Cardiac fibroblast (primary cell): ENCODE measurements at regions not wholly inside any gene's neighbourhood (a gene's known extent, or its start where the extent isn't known, plus 50 kb on each side); places are given as distances from the start of the nearest gene placed in this dataset.

Experiments
- DNase-seq, 2 donors: peaks; one replicate each; pipeline versions ENCODE4 v3.0.0 to v3.0.0-alpha.2; 2010; ENCODE audit warnings: low read depth in 2 of 2
- H3K4me3 ChIP-seq, 2 donors: replicated peaks in 1 of 2; 1 replicate in 1 of 2; 2 replicates in 1 of 2; pipeline ENCODE4 v1.5.1; 2011; ENCODE audit warnings: low read depth in 2 of 2, low read length in 2 of 2, mild to moderate bottlenecking in 2 of 2, moderate library complexity in 1 of 2
- CTCF ChIP-seq: IDR thresholded peaks from one replicate; pipeline ENCODE4 v1.5.1; 2011; ENCODE audit warnings: low read depth, mild to moderate bottlenecking, low read length, inconsistent platforms

- DNase-seq, result no peak
- TF ChIP-seq CTCF, result no peak
Observed at GRCh38 chr12:92452763-92453162, 250.0 kb upstream of the PLEKHG7 start.

GRCh38 chr12:92446083-92446460 lies 256.7 kb upstream of the PLEKHG7 start:
- H3K4me3 ChIP-seq, result no peak overlapping the region
- TF ChIP-seq CTCF, result no peak
- DNase-seq, result no peak

More at GRCh38 chr12:92452763-92453162, 250.0 kb upstream of the PLEKHG7 start:
- H3K4me3 ChIP-seq, result no peak overlapping the region

- DNase-seq, result peak; percentile 9 to 36
- no peak overlapping the region for H3K4me3 ChIP-seq
- TF ChIP-seq CTCF, result no peak
Observed at GRCh38 chr12:92445253-92446082, 257.3 kb upstream of the PLEKHG7 start.

- no peak overlapping the region for H3K4me3 ChIP-seq
- no peak for DNase-seq
Observed at GRCh38 chr12:92444763-92445162, 258.0 kb upstream of the PLEKHG7 start.

GRCh38 chr12:92442782-92443181 lies 260.0 kb upstream of the PLEKHG7 start:
- TF ChIP-seq CTCF, result no peak
- peak; percentile 41 to 43 for DNase-seq

More at GRCh38 chr12:92444763-92445162, 258.0 kb upstream of the PLEKHG7 start:
- TF ChIP-seq CTCF, result no peak

GRCh38 chr12:92440072-92440471 lies 262.7 kb upstream of the PLEKHG7 start:
- no peak overlapping the region for H3K4me3 ChIP-seq
- no peak for DNase-seq
- TF ChIP-seq CTCF, result no peak

More at GRCh38 chr12:92442782-92443181, 260.0 kb upstream of the PLEKHG7 start:
- H3K4me3 ChIP-seq, result no peak overlapping the region
